Vagina (tissue), 2 donors: ENCODE measurements at regions not wholly inside any gene's neighbourhood (a gene's known extent, or its start where the extent isn't known, plus 50 kb on each side); places are given as distances from the start of the nearest gene placed in this dataset.
A peak's percentile ranks its signal among the peaks of the same experiment; 100 is the strongest.

Experiments
- POLR2A ChIP-seq, 2 donors: fragments of 450-650 bp; IDR thresholded peaks; one replicate each; pipeline ENCODE4 v1.6.1; 2017; ENCODE audit warnings: antibody characterized with exemption in 2 of 2, mild to moderate bottlenecking in 2 of 2, moderate library complexity in 2 of 2
- POLR2AphosphoS5 ChIP-seq, 2 donors: sonication (generic); formaldehyde crosslinking; IDR thresholded peaks; one replicate each; pipeline ENCODE4 v1.9.0; 2017; ENCODE audit warnings: antibody characterized with exemption in 2 of 2, mild to moderate bottlenecking in 2 of 2, low read depth in 1 of 2; ENCODE audit not compliant: insufficient read depth in 1 of 2
- TF ChIP-seq, protein P1 (sequence below), 3 experiments: fragments of 450-650 bp in 2 of 3; fragments of 200-600 bp in 1 of 3; sonication (generic) in 1 of 3; IDR thresholded peaks; one replicate each; pipeline ENCODE4 v1.5.1; 2017 to 2019; ENCODE audit warnings: antibody characterized with exemption in 3 of 3, mild to moderate bottlenecking in 2 of 3, moderate library complexity in 2 of 3

DNA sequence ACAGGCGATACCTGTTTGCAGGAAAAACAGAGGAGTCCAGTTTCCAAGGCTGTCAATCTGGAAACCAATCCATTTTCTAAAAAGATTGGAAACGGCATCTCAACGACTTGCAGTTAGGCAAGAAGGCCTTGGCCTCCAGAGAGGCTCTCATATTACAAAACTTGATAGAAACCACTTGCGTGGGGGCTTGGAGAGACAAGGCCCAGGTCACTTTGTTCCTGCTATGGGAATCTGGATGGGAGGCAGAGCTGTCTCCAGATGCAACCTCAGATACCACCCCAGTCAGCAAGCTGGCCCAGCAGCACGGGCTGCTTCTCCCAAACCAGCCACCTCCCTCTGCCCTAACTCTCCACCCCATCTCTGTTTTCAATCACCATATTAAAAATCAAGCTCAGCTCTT is 298.8 kb downstream of the TNS1 start:
- peak in 1 of 2 donors; percentile 65 for TF ChIP-seq POLR2AphosphoS5 (IDR thresholded peaks at IDR 0.05; ENCODE audit: insufficient read depth in 1 of 2, low read depth in 1 of 2)
- TF ChIP-seq, protein P1, sequence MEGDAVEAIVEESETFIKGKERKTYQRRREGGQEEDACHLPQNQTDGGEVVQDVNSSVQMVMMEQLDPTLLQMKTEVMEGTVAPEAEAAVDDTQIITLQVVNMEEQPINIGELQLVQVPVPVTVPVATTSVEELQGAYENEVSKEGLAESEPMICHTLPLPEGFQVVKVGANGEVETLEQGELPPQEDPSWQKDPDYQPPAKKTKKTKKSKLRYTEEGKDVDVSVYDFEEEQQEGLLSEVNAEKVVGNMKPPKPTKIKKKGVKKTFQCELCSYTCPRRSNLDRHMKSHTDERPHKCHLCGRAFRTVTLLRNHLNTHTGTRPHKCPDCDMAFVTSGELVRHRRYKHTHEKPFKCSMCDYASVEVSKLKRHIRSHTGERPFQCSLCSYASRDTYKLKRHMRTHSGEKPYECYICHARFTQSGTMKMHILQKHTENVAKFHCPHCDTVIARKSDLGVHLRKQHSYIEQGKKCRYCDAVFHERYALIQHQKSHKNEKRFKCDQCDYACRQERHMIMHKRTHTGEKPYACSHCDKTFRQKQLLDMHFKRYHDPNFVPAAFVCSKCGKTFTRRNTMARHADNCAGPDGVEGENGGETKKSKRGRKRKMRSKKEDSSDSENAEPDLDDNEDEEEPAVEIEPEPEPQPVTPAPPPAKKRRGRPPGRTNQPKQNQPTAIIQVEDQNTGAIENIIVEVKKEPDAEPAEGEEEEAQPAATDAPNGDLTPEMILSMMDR (IDR thresholded peaks at IDR 0.05): no peak
- no peak for TF ChIP-seq POLR2A (IDR thresholded peaks at IDR 0.05)
